Neural crest cell (in vitro differentiated cells): ENCODE measurements at regions not wholly inside any gene's neighbourhood (a gene's known extent, or its start where the extent isn't known, plus 50 kb on each side); places are given as distances from the start of the nearest gene placed in this dataset.

Experiments
- DNase-seq: peaks from one replicate; pipeline ENCODE4 v3.0.0; 2021; ENCODE audit warnings: low read depth, mixed read lengths, low spot score
- H3K27ac Mint-ChIP-seq: one replicate; pipeline ENCODE4 v1.8.0; 2021; ENCODE audit warnings: mild to moderate bottlenecking, mixed read lengths; ENCODE audit not compliant: unreplicated experiment
- H3K27me3 Mint-ChIP-seq: 2 replicates; pipeline ENCODE4 v1.8.0; 2021; ENCODE audit warnings: low read depth, mild to moderate bottlenecking, mixed read lengths
- H3K36me3 Mint-ChIP-seq: 2 replicates; pipeline ENCODE4 v1.8.0; 2021; ENCODE audit warnings: low read depth, mild to moderate bottlenecking, mixed read lengths
- H3K4me1 Mint-ChIP-seq: 2 replicates; pipeline ENCODE4 v1.8.0; 2021; ENCODE audit warnings: mixed read lengths
- H3K4me3 Mint-ChIP-seq: one replicate; pipeline ENCODE4 v1.8.0; 2021; ENCODE audit warnings: mild to moderate bottlenecking, mixed read lengths
- H3K9me3 Mint-ChIP-seq: 2 replicates; pipeline ENCODE4 v1.8.0; 2021; ENCODE audit warnings: mixed read lengths
- CTCF ChIP-seq: fragments of 200-600 bp; sonication (generic); conservative IDR thresholded peaks from 2 replicates; pipeline ENCODE4 v1.5.0; 2021; ENCODE audit warnings: antibody characterized with exemption, mild to moderate bottlenecking

- no peak overlapping the region for H3K4me3 Mint-ChIP-seq
- no peaks in the 10 kb centered on the region for H3K4me1 Mint-ChIP-seq
- H3K36me3 Mint-ChIP-seq, result peaks cover 17% of the 10 kb centered on the region
- no peak for TF ChIP-seq CTCF
- peaks cover 7% of the 10 kb centered on the region for H3K9me3 Mint-ChIP-seq
- no peak for DNase-seq
- H3K27me3 Mint-ChIP-seq, result no peaks in the 10 kb centered on the region
- H3K27ac Mint-ChIP-seq, result no peak overlapping the region
These were observed 1399.1 kb downstream of the PCDH19 start for GRCh38 chrX:99010957-99011356.

- Mint-ChIP-seq H3K36me3 (peaks cover 29% of the 10 kb centered on the region), H3K4me3 (no peak overlapping the region), H3K9me3 (peaks cover 12% of the 10 kb centered on the region), H3K27me3 (no peaks in the 10 kb centered on the region), H3K27ac (no peak overlapping the region), H3K4me1 (no peaks in the 10 kb centered on the region)
- no peak for TF ChIP-seq CTCF
- no peak for DNase-seq
These were observed 1408.8 kb downstream of the PCDH19 start for GRCh38 chrX:99001286-99001685.

- Mint-ChIP-seq H3K27ac (no peak overlapping the region), H3K27me3 (no peaks in the 10 kb centered on the region), H3K4me1 (peaks cover 10% of the 10 kb centered on the region), H3K4me3 (no peak overlapping the region), H3K36me3 (peaks cover 8% of the 10 kb centered on the region), H3K9me3 (no peaks in the 10 kb centered on the region)
- no peak for TF ChIP-seq CTCF
- DNase-seq, result no peak
These were observed 1447.1 kb downstream of the PCDH19 start for GRCh38 chrX:98962996-98963395.

- no peak for DNase-seq
- Mint-ChIP-seq H3K4me1 (no peaks in the 10 kb centered on the region), H3K36me3 (peaks cover 38% of the 10 kb centered on the region), H3K27me3 (no peaks in the 10 kb centered on the region), H3K9me3 (peaks cover 24% of the 10 kb centered on the region), H3K27ac (no peak overlapping the region), H3K4me3 (no peak overlapping the region)
- peak; percentile 20 for TF ChIP-seq CTCF
These were observed 1454.1 kb downstream of the PCDH19 start for GRCh38 chrX:98956014-98956413.

GRCh38 chrX:98939456-98939855 is 1470.6 kb downstream of the PCDH19 start:
- H3K4me3 Mint-ChIP-seq, result no peak overlapping the region
- TF ChIP-seq CTCF, result no peak
- H3K9me3 Mint-ChIP-seq, result peaks cover 8% of the 10 kb centered on the region
- no peak overlapping the region for H3K27ac Mint-ChIP-seq
- H3K36me3 Mint-ChIP-seq, result peaks cover 16% of the 10 kb centered on the region
- no peaks in the 10 kb centered on the region for H3K27me3 Mint-ChIP-seq
- H3K4me1 Mint-ChIP-seq, result no peaks in the 10 kb centered on the region
- no peak for DNase-seq

- Mint-ChIP-seq H3K36me3 (peaks cover 22% of the 10 kb centered on the region), H3K9me3 (peaks cover 6% of the 10 kb centered on the region), H3K4me3 (no peak overlapping the region), H3K27ac (no peak overlapping the region), H3K4me1 (no peaks in the 10 kb centered on the region), H3K27me3 (no peaks in the 10 kb centered on the region)
- TF ChIP-seq CTCF, result no peak
- DNase-seq, result no peak
These were observed 1478.9 kb downstream of the PCDH19 start for GRCh38 chrX:98931216-98931615.
